ENCODE measurements at regions not wholly inside any gene's neighbourhood (a gene's known extent, or its start where the extent isn't known, plus 50 kb on each side); places are given as distances from the start of the nearest gene placed in this dataset.
A peak's percentile ranks its signal among the peaks of the same experiment; 100 is the strongest.

DNA sequence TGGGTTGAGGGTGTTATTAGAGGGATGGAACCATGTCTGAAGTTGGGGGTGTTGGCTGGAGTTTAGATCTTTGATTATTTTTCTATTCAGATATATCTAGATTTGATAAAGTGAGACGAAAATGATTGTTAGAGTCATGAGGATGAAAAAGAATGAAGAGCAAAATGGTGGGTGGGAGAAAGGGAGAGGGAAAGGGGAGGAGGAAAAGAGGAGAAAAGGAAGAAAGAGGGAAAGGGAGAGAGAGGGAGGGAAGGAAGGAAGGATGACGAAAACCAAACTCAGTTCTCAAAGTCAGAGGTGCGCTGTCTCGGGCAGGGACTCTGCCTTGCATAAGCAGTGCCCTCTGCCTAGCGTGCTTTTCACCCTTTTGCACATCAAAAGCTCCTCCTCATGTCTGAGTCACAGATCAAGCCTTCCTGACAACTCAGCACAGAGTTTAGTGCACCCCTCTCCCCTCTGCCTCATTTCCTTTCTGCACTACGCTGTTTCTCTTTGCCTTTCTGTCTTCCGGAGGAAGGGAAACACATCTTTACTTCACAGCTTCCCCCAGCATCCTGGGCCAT is 225.8 kb upstream of the PROX1 start:
- H3F3A ChIP-seq (ENCODE audit: low read depth) = no peaks in the 10 kb centered on the region
- H3K4me2 ChIP-seq = no peak overlapping the region
- H4K20me1 ChIP-seq (ENCODE audit: low read depth) = no peaks in the 10 kb centered on the region
- no peaks in the 10 kb centered on the region for H3K79me2 ChIP-seq (ENCODE audit: low read depth)
- H3K36me3 ChIP-seq = no peaks in the 10 kb centered on the region
- Mint-ChIP-seq H3K27ac (no peak overlapping the region), H3K4me1 (no peaks in the 10 kb centered on the region), H3K36me3 (no peaks in the 10 kb centered on the region), H3K27me3 (ENCODE audit: insufficient read depth, low read depth) (no peaks in the 10 kb centered on the region), H3K4me3 (no peak overlapping the region), H3K9me3 (no peaks in the 10 kb centered on the region)
- H3K4me3 ChIP-seq = no peak overlapping the region
- no peak for DNase-seq (ENCODE audit: low spot score)
- H2AFZ ChIP-seq (replicated peaks) = peak overlapping the region; percentile 52
- TF ChIP-seq EZH2phosphoT487 (IDR thresholded peaks at IDR 0.05) = no peak
- TF ChIP-seq EZH2 (IDR thresholded peaks at IDR 0.05) = no peak
- TF ChIP-seq, protein P1, sequence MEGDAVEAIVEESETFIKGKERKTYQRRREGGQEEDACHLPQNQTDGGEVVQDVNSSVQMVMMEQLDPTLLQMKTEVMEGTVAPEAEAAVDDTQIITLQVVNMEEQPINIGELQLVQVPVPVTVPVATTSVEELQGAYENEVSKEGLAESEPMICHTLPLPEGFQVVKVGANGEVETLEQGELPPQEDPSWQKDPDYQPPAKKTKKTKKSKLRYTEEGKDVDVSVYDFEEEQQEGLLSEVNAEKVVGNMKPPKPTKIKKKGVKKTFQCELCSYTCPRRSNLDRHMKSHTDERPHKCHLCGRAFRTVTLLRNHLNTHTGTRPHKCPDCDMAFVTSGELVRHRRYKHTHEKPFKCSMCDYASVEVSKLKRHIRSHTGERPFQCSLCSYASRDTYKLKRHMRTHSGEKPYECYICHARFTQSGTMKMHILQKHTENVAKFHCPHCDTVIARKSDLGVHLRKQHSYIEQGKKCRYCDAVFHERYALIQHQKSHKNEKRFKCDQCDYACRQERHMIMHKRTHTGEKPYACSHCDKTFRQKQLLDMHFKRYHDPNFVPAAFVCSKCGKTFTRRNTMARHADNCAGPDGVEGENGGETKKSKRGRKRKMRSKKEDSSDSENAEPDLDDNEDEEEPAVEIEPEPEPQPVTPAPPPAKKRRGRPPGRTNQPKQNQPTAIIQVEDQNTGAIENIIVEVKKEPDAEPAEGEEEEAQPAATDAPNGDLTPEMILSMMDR (IDR thresholded peaks at IDR 0.05) = no peak
- H3K9ac ChIP-seq = no peak overlapping the region
- no peaks in the 10 kb centered on the region for H3K9me3 ChIP-seq (ENCODE audit: low read depth)
- H3K4me1 ChIP-seq = no peaks in the 10 kb centered on the region
- no peak overlapping the region for H3K27ac ChIP-seq
- H3K27me3 ChIP-seq = no peaks in the 10 kb centered on the region

DNA sequence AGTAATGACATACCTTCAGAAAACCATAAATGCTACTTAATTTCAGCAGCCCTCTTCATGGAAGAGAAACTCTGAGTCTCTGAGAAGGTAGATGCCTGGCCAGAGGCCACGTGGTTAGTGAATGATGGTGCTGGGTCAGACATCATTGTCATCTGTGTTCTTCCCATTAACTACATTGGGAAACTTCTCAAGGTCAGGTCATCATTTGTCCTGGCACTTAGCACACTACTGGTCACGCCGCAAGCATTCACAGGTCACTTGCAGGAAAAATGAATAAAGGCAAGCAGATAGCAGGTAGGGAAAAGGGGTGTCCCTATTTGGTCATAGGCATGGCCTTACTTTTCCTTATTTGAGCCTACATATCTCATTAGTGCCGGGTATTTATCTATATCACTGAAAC is 220.1 kb upstream of the PROX1 start:
- H3K4me1 ChIP-seq = no peaks in the 10 kb centered on the region
- Mint-ChIP-seq H3K36me3 (no peaks in the 10 kb centered on the region), H3K27ac (no peak overlapping the region), H3K4me3 (no peak overlapping the region), H3K9me3 (no peaks in the 10 kb centered on the region), H3K27me3 (ENCODE audit: insufficient read depth, low read depth) (peaks cover 2% of the 10 kb centered on the region), H3K4me1 (no peaks in the 10 kb centered on the region)
- H4K20me1 ChIP-seq (ENCODE audit: low read depth) = no peaks in the 10 kb centered on the region
- no peaks in the 10 kb centered on the region for H3K79me2 ChIP-seq (ENCODE audit: low read depth)
- no peak overlapping the region for H3K27ac ChIP-seq
- H3K36me3 ChIP-seq = no peaks in the 10 kb centered on the region
- DNase-seq (ENCODE audit: low spot score) = no peak
- no peaks in the 10 kb centered on the region for H3K27me3 ChIP-seq
- H3K9me3 ChIP-seq (ENCODE audit: low read depth) = no peaks in the 10 kb centered on the region
- H3F3A ChIP-seq (ENCODE audit: low read depth) = no peaks in the 10 kb centered on the region
- H2AFZ ChIP-seq (replicated peaks) = no peak overlapping the region
- no peak for TF ChIP-seq EZH2 (IDR thresholded peaks at IDR 0.05)
- no peak for TF ChIP-seq EZH2phosphoT487 (IDR thresholded peaks at IDR 0.05)
- TF ChIP-seq, protein P1 (IDR thresholded peaks at IDR 0.05) = no peak
- no peak overlapping the region for H3K4me3 ChIP-seq
- H3K9ac ChIP-seq = no peak overlapping the region
- H3K4me2 ChIP-seq = no peak overlapping the region

DNA sequence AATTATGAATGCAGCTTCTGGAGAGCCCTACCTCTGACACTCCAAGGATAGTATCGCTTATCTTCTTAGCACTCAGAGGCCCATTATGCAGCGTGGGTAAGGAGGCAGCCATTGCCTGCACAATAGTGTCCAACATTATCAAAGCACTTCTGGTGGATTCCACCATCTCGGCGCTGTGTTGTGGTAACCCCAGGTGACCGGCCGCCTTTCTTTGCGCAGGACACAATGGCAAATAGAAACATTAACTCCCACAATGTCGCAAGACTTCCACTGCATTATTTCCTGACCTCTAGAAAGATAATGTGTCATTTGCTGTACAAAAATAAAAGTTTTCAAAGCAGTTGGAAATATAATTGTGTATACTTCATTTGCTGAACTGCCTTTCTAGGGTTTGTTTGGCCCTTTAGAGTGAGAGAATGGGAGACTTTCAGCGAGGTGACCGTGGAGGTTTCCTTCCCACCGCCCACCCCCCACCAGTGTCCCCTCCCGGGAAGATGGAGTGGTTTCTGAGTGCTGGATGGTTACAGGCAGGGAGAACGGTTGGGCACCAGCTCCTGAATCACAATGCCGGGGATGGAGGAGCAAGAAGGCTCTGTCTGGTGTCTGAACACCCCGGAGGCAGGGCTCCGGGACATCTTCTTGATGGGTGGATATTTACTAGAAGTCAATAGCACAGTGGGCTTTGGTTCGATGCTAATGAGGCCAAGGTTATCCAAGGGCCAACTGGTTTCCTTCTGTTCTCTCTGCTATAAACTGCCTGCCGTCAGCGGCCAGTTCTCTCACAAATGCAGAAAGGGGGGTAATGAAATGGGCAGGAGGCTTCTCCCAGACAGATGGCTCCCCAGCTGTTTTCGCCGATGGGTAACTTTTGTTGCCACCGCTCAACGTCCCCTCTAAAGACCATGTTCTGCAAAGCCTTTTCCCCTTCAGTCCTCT is 215.4 kb upstream of the PROX1 start:
- DNase-seq (ENCODE audit: low spot score) = no peak
- no peaks in the 10 kb centered on the region for H3K79me2 ChIP-seq (ENCODE audit: low read depth)
- H3K4me2 ChIP-seq = no peak overlapping the region
- Mint-ChIP-seq H3K36me3 (no peaks in the 10 kb centered on the region), H3K27me3 (ENCODE audit: insufficient read depth, low read depth) (peaks cover 2% of the 10 kb centered on the region), H3K9me3 (no peaks in the 10 kb centered on the region), H3K27ac (no peak overlapping the region), H3K4me1 (peaks cover 5% of the 10 kb centered on the region), H3K4me3 (no peak overlapping the region)
- no peaks in the 10 kb centered on the region for H3K27me3 ChIP-seq
- no peak overlapping the region for H2AFZ ChIP-seq (replicated peaks)
- no peak overlapping the region for H3K9ac ChIP-seq
- no peak overlapping the region for H3K4me3 ChIP-seq
- H3K36me3 ChIP-seq = no peaks in the 10 kb centered on the region
- TF ChIP-seq EZH2 (IDR thresholded peaks at IDR 0.05) (no peak), EZH2phosphoT487 (IDR thresholded peaks at IDR 0.05) (no peak)
- TF ChIP-seq, protein P1 (IDR thresholded peaks at IDR 0.05) = no peak
- no peaks in the 10 kb centered on the region for H4K20me1 ChIP-seq (ENCODE audit: low read depth)
- no peak overlapping the region for H3K27ac ChIP-seq
- no peaks in the 10 kb centered on the region for H3K4me1 ChIP-seq
- H3F3A ChIP-seq (ENCODE audit: low read depth) = no peaks in the 10 kb centered on the region
- no peaks in the 10 kb centered on the region for H3K9me3 ChIP-seq (ENCODE audit: low read depth)

Measured in neural progenitor cell (in vitro differentiated cells).